ENCODE measurements at regions not wholly inside any gene's neighbourhood (a gene's known extent, or its start where the extent isn't known, plus 50 kb on each side); places are given as distances from the start of the nearest gene placed in this dataset.

DNA sequence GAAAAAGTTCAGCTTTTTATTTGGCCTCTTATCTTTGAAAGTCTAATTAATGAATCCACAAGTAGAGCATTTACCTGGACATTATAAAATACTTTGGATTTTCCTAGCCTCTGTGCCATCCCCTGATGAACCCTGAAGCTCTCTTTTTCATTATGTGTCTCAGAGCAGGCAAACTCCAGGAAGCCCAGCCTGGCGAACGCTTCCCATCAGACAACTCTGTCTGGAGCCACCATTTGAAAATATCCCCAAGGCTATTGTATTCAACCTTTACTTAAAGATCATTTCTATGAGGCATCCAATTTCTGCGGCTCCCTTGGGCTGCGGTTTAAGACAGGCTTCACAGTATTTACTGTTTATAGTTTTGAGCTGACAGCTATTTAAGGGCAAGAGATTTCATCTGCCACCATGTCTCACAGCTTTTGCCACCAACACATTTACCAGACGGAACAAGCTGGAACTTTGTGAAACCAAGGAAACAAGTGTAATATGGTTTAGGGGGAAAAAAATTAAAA lies 257.2 kb upstream of the GLI3 start:
- H3K36me3 ChIP-seq (ENCODE audit: control insufficient read depth in 5 of 5, insufficient read depth in 5 of 5, low read length in 5 of 5), result no peaks in the 10 kb centered on the region
- H3K27ac ChIP-seq (ENCODE audit: low read depth, low read length), result peak overlapping the region; percentile 4
- no peaks in the 10 kb centered on the region for H3K27me3 ChIP-seq (ENCODE audit: control insufficient read depth in 5 of 5, insufficient read depth in 4 of 5, low read length in 5 of 5)
- H3K9ac ChIP-seq (ENCODE audit: low read length in 5 of 5), result peak overlapping the region in 1 of 5 donors; percentile 26
- peaks cover 5 to 16% (median 9%) of the 10 kb centered on the region in 5 donors for H3K4me1 ChIP-seq (ENCODE audit: control insufficient read depth in 5 of 5, insufficient read depth in 5 of 5, low read length in 5 of 5)
- no peaks in the 10 kb centered on the region for H3K9me3 ChIP-seq (ENCODE audit: control insufficient read depth in 5 of 5, low read length in 5 of 5)
- peak overlapping the region in 3 of 5 donors; percentile 52 to 72 (median 65) for H3K4me3 ChIP-seq (ENCODE audit: low read depth in 1 of 5, low read length in 5 of 5)

DNA sequence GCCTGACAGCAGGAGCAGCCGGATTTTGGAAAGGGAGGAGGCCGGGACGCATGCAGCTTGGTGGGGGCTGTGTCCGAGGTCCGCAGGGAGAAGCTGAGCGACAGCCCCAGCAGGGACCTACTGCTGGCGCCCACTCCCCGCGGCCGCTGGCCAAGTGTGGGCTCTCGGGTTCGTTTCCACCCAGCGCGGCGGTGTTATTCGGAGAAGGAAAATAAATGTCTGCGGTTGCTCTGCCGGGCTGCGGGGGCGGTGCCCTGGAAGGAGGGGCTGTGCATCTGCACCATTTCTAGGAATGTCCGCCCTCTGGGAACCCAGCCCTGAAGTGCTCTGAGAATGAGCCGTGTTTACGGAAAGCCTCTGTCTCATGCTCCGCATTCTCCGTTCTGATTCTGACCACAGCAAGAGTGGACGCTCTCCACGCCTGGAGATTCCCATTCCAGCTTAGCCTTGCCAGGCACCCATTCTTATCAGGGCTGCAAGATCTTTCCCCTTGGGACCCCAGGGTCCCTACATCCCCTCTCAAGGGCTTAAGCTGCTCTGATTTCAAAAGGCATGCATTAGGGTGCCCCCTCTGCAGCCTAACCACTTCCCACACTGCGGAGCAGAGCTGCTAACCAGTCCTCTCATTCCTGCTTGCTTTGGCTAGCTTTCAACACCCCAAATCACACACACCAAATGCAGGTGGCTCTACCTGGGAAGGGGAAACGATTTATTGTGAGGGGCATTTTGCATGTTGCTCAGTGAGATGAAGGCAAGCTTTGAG lies 256.6 kb upstream of the GLI3 start:
- Histone ChIP-seq H3K9ac (ENCODE audit: low read length in 5 of 5) (peak overlapping the region in 4 of 5 donors; percentile 30 to 79 (median 46)), H3K27ac (ENCODE audit: low read depth, low read length) (peak overlapping the region; percentile 4), H3K27me3 (ENCODE audit: control insufficient read depth in 5 of 5, insufficient read depth in 4 of 5, low read length in 5 of 5) (no peaks in the 10 kb centered on the region), H3K36me3 (ENCODE audit: control insufficient read depth in 5 of 5, insufficient read depth in 5 of 5, low read length in 5 of 5) (no peaks in the 10 kb centered on the region), H3K4me1 (ENCODE audit: control insufficient read depth in 5 of 5, insufficient read depth in 5 of 5, low read length in 5 of 5) (peaks cover 5 to 16% (median 9%) of the 10 kb centered on the region in 5 donors), H3K9me3 (ENCODE audit: control insufficient read depth in 5 of 5, low read length in 5 of 5) (no peaks in the 10 kb centered on the region), H3K4me3 (ENCODE audit: low read depth in 1 of 5, low read length in 5 of 5) (peak overlapping the region; percentile 52 to 72 (median 65))

DNA sequence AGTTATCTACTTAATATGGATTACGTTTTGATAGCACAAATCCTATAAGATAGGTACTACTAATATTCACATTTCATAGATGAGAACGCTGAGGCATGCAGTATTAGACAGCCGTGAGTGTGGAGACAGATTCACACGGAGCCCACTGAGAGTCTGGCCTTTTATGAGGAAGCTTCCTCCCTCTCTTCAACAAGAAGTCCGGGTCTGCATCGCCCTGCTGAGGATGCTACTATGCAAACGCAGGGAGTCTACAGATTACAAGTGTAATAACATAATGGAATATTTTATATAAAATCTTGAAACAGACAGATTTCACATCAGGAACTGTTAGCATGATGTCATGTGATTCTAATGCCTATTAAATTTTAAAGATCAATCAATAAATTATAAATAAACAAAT lies 255.9 kb upstream of the GLI3 start:
- no peaks in the 10 kb centered on the region for H3K36me3 ChIP-seq (ENCODE audit: control insufficient read depth in 5 of 5, insufficient read depth in 5 of 5, low read length in 5 of 5)
- peak overlapping the region in 4 of 5 donors; percentile 30 to 79 (median 46) for H3K9ac ChIP-seq (ENCODE audit: low read length in 5 of 5)
- no peaks in the 10 kb centered on the region for H3K27me3 ChIP-seq (ENCODE audit: control insufficient read depth in 5 of 5, insufficient read depth in 4 of 5, low read length in 5 of 5)
- H3K4me1 ChIP-seq (ENCODE audit: control insufficient read depth in 5 of 5, insufficient read depth in 5 of 5, low read length in 5 of 5), result peaks cover 5 to 16% (median 9%) of the 10 kb centered on the region in 5 donors
- peak overlapping the region in 4 of 5 donors; percentile 32 to 66 (median 58) for H3K4me3 ChIP-seq (ENCODE audit: low read depth in 1 of 5, low read length in 5 of 5)
- H3K27ac ChIP-seq (ENCODE audit: low read depth, low read length), result no peak overlapping the region
- no peaks in the 10 kb centered on the region for H3K9me3 ChIP-seq (ENCODE audit: control insufficient read depth in 5 of 5, low read length in 5 of 5)

DNA sequence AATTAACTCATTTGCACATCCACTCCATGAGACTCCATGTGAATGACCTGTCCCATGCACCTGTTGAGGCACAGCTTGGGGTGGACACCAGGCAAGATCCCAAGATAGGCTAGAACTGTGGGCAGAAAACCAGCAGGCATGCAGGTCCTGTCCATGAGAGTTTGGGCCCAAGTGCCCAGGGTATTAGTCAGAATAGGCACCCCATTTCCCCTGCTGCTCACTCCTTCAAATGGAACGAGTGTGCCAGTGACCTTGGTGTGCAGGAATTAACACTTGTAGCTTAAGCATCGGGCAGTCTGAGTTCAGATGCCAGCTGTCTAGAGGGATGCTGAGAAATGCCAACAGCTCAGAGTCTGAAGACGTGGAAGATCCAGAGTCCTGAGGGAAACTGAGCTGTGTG lies 254.1 kb upstream of the GLI3 start:
- Histone ChIP-seq H3K4me1 (ENCODE audit: control insufficient read depth in 5 of 5, insufficient read depth in 5 of 5, low read length in 5 of 5) (peaks cover 5 to 16% (median 9%) of the 10 kb centered on the region in 5 donors), H3K4me3 (ENCODE audit: low read depth in 1 of 5, low read length in 5 of 5) (no peak overlapping the region), H3K9me3 (ENCODE audit: control insufficient read depth in 5 of 5, low read length in 5 of 5) (no peaks in the 10 kb centered on the region), H3K27ac (ENCODE audit: low read depth, low read length) (no peak overlapping the region), H3K9ac (ENCODE audit: low read length in 5 of 5) (no peak overlapping the region), H3K27me3 (ENCODE audit: control insufficient read depth in 5 of 5, insufficient read depth in 4 of 5, low read length in 5 of 5) (no peaks in the 10 kb centered on the region), H3K36me3 (ENCODE audit: control insufficient read depth in 5 of 5, insufficient read depth in 5 of 5, low read length in 5 of 5) (no peaks in the 10 kb centered on the region)

DNA sequence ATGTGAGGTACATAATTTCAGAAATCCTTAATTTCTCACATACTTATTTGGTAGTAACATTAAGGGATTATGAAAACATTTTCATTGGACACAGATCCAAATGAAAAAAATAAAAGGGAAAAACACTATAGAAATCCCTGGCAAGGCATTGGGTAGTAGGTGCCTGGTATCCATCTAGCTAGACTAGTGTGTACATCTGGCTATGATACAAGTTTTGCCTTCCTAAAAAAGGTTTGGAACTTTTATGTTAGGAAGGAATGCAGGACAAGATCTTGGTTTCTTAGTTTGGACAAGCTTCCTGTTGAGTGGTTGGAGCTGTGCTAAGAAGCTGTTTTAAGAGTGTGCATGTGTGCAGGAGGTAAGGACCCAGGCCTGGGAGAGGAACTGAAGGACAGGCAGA lies 252.3 kb upstream of the GLI3 start:
- H3K4me1 ChIP-seq (ENCODE audit: control insufficient read depth in 5 of 5, insufficient read depth in 5 of 5, low read length in 5 of 5), result peaks cover 0 to 10% (median 8%) of the 10 kb centered on the region in 5 donors
- H3K27ac ChIP-seq (ENCODE audit: low read depth, low read length), result no peak overlapping the region
- H3K36me3 ChIP-seq (ENCODE audit: control insufficient read depth in 5 of 5, insufficient read depth in 5 of 5, low read length in 5 of 5), result no peaks in the 10 kb centered on the region
- no peak overlapping the region for H3K9ac ChIP-seq (ENCODE audit: low read length in 5 of 5)
- H3K27me3 ChIP-seq (ENCODE audit: control insufficient read depth in 5 of 5, insufficient read depth in 4 of 5, low read length in 5 of 5), result no peaks in the 10 kb centered on the region
- no peaks in the 10 kb centered on the region for H3K9me3 ChIP-seq (ENCODE audit: control insufficient read depth in 5 of 5, low read length in 5 of 5)
- no peak overlapping the region for H3K4me3 ChIP-seq (ENCODE audit: low read depth in 1 of 5, low read length in 5 of 5)

DNA sequence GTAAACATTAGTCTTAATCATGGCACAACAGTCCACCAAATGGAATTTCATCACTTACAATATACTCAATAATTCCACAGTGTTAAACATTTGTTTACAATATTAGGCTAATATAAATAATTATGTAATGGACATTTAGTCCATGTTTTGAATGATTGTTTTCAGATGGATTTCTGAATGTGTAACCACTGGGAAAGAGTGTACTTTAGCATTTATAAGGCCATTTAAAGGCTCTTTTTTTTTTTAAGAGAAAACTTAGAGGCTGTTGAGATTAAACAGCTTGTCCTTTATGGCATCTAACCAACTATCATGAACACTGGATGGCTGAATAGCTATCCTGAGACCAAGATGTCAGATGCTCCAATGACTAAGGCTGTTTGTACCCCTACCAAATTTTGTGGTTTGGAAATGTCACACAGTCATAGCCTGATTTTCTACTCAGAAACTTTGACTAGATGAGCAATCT lies 248.3 kb upstream of the GLI3 start:
- Histone ChIP-seq H3K4me3 (ENCODE audit: low read depth in 1 of 5, low read length in 5 of 5) (no peak overlapping the region), H3K27ac (ENCODE audit: low read depth, low read length) (no peak overlapping the region), H3K9ac (ENCODE audit: low read length in 5 of 5) (no peak overlapping the region), H3K27me3 (ENCODE audit: control insufficient read depth in 5 of 5, insufficient read depth in 4 of 5, low read length in 5 of 5) (no peaks in the 10 kb centered on the region), H3K36me3 (ENCODE audit: control insufficient read depth in 5 of 5, insufficient read depth in 5 of 5, low read length in 5 of 5) (no peaks in the 10 kb centered on the region), H3K9me3 (ENCODE audit: control insufficient read depth in 5 of 5, low read length in 5 of 5) (no peaks in the 10 kb centered on the region), H3K4me1 (ENCODE audit: control insufficient read depth in 5 of 5, insufficient read depth in 5 of 5, low read length in 5 of 5) (no peaks in the 10 kb centered on the region)

DNA sequence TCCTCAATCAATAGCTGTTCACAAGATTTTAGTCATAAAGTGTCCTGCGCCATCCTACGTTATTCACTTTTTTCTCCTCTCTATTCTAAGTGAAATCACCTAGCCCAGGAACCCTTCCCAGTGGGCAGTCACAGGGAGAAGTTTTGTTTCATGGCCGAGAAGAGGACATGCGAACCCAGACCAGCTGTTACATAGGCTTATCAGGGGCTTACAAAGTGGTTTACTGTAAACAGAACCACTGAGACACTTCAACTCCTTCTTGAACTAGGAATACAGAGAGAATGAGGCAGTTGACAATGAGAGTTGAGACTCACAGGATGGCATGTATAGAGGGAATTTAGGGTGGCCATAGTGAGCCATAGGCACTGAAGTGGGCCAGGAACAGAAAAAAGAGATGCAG lies 246.9 kb upstream of the GLI3 start:
- no peaks in the 10 kb centered on the region for H3K4me1 ChIP-seq (ENCODE audit: control insufficient read depth in 5 of 5, insufficient read depth in 5 of 5, low read length in 5 of 5)
- H3K27ac ChIP-seq (ENCODE audit: low read depth, low read length), result no peak overlapping the region
- H3K36me3 ChIP-seq (ENCODE audit: control insufficient read depth in 5 of 5, insufficient read depth in 5 of 5, low read length in 5 of 5), result no peaks in the 10 kb centered on the region
- no peak overlapping the region for H3K4me3 ChIP-seq (ENCODE audit: low read depth in 1 of 5, low read length in 5 of 5)
- no peaks in the 10 kb centered on the region for H3K9me3 ChIP-seq (ENCODE audit: control insufficient read depth in 5 of 5, low read length in 5 of 5)
- H3K27me3 ChIP-seq (ENCODE audit: control insufficient read depth in 5 of 5, insufficient read depth in 4 of 5, low read length in 5 of 5), result no peaks in the 10 kb centered on the region
- no peak overlapping the region for H3K9ac ChIP-seq (ENCODE audit: low read length in 5 of 5)

DNA sequence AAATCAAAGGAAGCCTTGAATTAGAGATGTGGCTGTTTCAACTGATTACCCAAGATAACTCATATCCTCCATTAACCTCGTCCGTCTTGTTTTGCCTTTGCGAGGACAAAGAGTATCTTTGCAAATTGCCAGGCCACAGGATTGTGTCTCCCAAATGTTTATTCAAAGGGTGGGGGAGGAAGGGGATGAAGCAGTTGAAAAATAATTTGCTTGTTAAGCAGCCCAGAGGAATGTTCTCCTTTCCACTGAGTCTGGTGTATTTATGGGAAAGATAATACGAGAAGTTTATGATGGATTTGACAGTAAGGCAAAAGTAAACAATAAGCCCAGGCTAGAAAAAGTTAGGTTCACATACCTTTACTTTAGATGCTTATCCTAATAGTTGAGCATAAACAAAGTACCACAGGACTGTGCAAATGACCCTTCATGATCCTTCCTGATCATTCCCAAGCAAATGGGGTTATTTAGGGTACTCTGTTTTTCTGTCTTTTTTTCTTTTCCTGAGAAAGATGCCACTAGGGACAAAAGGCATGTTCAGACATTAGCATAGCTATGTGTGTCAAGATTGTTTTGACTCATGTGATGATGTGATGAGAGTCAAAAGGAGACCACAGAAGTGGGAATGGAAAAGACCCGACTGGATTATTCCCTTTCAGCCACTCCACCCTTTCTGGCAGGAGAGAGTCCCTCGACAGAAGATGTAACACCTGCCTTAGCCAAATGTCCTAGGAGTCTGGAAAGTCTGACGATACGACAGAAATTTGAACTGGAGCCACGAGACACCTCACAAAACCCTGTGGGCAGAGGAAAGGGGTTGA lies 243.0 kb upstream of the GLI3 start:
- H3K4me1 ChIP-seq (ENCODE audit: control insufficient read depth in 5 of 5, insufficient read depth in 5 of 5, low read length in 5 of 5), result no peaks in the 10 kb centered on the region
- no peaks in the 10 kb centered on the region for H3K9me3 ChIP-seq (ENCODE audit: control insufficient read depth in 5 of 5, low read length in 5 of 5)
- H3K36me3 ChIP-seq (ENCODE audit: control insufficient read depth in 5 of 5, insufficient read depth in 5 of 5, low read length in 5 of 5), result no peaks in the 10 kb centered on the region
- H3K27me3 ChIP-seq (ENCODE audit: control insufficient read depth in 5 of 5, insufficient read depth in 4 of 5, low read length in 5 of 5), result no peaks in the 10 kb centered on the region
- H3K27ac ChIP-seq (ENCODE audit: low read depth, low read length), result peak overlapping the region; percentile 17
- no peak overlapping the region for H3K4me3 ChIP-seq (ENCODE audit: low read depth in 1 of 5, low read length in 5 of 5)
- no peak overlapping the region for H3K9ac ChIP-seq (ENCODE audit: low read length in 5 of 5)

DNA sequence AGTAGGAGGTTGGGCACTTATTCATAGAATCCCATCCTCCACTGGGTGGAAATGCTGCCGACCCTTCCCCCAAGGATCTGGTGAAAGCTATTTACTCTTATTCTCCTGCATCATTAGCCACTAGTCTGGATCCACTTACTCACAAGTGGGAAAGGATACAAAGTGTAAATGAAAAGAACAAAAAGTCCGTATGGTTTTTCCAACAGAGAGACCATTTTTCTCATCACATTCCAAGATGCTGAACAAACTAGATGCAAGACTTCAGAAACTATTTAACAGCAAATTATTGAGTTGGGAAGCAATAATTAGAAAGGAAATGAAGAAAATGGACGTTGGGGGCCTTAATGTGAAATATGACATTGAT lies 242.4 kb upstream of the GLI3 start:
- Histone ChIP-seq H3K9me3 (ENCODE audit: control insufficient read depth in 5 of 5, low read length in 5 of 5) (no peaks in the 10 kb centered on the region), H3K27ac (ENCODE audit: low read depth, low read length) (peak overlapping the region; percentile 17), H3K9ac (ENCODE audit: low read length in 5 of 5) (no peak overlapping the region)

DNA sequence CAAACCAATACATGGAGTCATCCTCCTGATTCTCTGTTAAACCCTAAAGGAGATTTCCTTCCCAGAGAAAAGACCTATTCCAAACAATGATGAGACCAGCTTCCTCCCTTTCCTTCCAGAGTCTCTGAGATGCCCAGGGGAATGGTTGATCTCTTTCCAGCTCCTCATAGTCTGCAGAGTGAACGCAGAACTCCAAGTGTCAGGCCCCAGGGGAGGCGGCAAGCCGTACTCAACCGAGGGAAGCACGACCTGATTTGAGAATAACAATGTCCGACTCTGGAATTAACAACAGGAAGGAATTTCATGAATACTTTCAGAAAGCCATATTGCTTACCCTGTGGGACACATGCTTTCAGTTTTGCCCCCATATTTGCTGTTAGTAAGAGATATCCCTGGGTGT lies 241.7 kb upstream of the GLI3 start:
- no peak overlapping the region for H3K27ac ChIP-seq (ENCODE audit: low read depth, low read length)
- no peaks in the 10 kb centered on the region for H3K27me3 ChIP-seq (ENCODE audit: control insufficient read depth in 5 of 5, insufficient read depth in 4 of 5, low read length in 5 of 5)
- H3K36me3 ChIP-seq (ENCODE audit: control insufficient read depth in 5 of 5, insufficient read depth in 5 of 5, low read length in 5 of 5), result no peaks in the 10 kb centered on the region

More for the DNA sequence above, 242.4 kb upstream of the GLI3 start:
- no peaks in the 10 kb centered on the region for H3K4me1 ChIP-seq (ENCODE audit: control insufficient read depth in 5 of 5, insufficient read depth in 5 of 5, low read length in 5 of 5)
- H3K36me3 ChIP-seq (ENCODE audit: control insufficient read depth in 5 of 5, insufficient read depth in 5 of 5, low read length in 5 of 5), result no peaks in the 10 kb centered on the region
- no peak overlapping the region for H3K4me3 ChIP-seq (ENCODE audit: low read depth in 1 of 5, low read length in 5 of 5)
- no peaks in the 10 kb centered on the region for H3K27me3 ChIP-seq (ENCODE audit: control insufficient read depth in 5 of 5, insufficient read depth in 4 of 5, low read length in 5 of 5)

More for the DNA sequence above, 241.7 kb upstream of the GLI3 start:
- Histone ChIP-seq H3K4me1 (ENCODE audit: control insufficient read depth in 5 of 5, insufficient read depth in 5 of 5, low read length in 5 of 5) (no peaks in the 10 kb centered on the region), H3K9ac (ENCODE audit: low read length in 5 of 5) (no peak overlapping the region), H3K9me3 (ENCODE audit: control insufficient read depth in 5 of 5, low read length in 5 of 5) (no peaks in the 10 kb centered on the region), H3K4me3 (ENCODE audit: low read depth in 1 of 5, low read length in 5 of 5) (no peak overlapping the region)
